Peyer's patch (tissue), 4 donors: ENCODE measurements at regions not wholly inside any gene's neighbourhood (a gene's known extent, or its start where the extent isn't known, plus 50 kb on each side); places are given as distances from the start of the nearest gene placed in this dataset.

Experiments used
- POLR2A ChIP-seq, 2 donors: fragments of 450-650 bp; IDR thresholded peaks; one replicate each; pipeline ENCODE4 v1.5.1; 2017; ENCODE audit warnings: antibody characterized with exemption in 2 of 2, mild to moderate bottlenecking in 2 of 2, moderate library complexity in 2 of 2
- TF ChIP-seq, protein P1 (sequence below), 6 experiments: fragments of 450-650 bp in 4 of 6; fragments of 200-600 bp in 2 of 6; sonication (generic) in 1 of 6; IDR thresholded peaks; one replicate each; pipeline ENCODE4 v1.5.1; 2017 to 2019; ENCODE audit warnings: antibody characterized with exemption in 6 of 6, mild to moderate bottlenecking in 3 of 6, moderate library complexity in 1 of 6

DNA sequence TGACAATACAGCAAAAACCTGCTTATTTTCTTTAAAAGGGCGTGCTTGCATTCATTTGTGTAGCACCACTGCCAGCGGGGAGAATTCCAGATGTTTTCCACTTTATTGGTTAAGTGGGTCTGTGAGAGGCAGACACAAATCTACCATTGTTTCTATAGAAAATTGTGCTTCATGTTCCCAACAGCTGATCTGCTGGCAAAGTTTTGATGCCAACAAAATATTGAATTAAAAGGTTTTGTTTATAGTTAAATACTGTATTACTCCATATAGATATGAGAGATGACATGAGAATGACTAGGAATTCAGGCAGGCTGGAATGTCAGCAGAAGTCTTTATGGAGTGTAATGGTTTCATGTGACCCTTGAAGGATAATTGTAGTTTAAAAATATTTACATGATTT lies 182.7 kb downstream of the MC4R start:
- TF ChIP-seq, protein P1, sequence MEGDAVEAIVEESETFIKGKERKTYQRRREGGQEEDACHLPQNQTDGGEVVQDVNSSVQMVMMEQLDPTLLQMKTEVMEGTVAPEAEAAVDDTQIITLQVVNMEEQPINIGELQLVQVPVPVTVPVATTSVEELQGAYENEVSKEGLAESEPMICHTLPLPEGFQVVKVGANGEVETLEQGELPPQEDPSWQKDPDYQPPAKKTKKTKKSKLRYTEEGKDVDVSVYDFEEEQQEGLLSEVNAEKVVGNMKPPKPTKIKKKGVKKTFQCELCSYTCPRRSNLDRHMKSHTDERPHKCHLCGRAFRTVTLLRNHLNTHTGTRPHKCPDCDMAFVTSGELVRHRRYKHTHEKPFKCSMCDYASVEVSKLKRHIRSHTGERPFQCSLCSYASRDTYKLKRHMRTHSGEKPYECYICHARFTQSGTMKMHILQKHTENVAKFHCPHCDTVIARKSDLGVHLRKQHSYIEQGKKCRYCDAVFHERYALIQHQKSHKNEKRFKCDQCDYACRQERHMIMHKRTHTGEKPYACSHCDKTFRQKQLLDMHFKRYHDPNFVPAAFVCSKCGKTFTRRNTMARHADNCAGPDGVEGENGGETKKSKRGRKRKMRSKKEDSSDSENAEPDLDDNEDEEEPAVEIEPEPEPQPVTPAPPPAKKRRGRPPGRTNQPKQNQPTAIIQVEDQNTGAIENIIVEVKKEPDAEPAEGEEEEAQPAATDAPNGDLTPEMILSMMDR (IDR thresholded peaks at IDR 0.05) = no peak
- TF ChIP-seq POLR2A (IDR thresholded peaks at IDR 0.05) = no peak
